ENCODE measurements at regions not wholly inside any gene's neighbourhood (a gene's known extent, or its start where the extent isn't known, plus 50 kb on each side); places are given as distances from the start of the nearest gene placed in this dataset.
A peak's percentile ranks its signal among the peaks of the same experiment; 100 is the strongest.

- H3K9me3 ChIP-seq (ENCODE audit: control insufficient read depth, low read depth, low read length) = no peaks in the 10 kb centered on the region
- H3K9me3 Mint-ChIP-seq = peaks cover 0 to 2% of the 10 kb centered on the region in 2 experiments; a peak in 1 of 5 replicates
- H3K56ac ChIP-seq (ENCODE audit: insufficient read length, low read depth, low read length) = no peak overlapping the region
- DNase-seq = no peak
- no peaks in the 10 kb centered on the region for H3K23me2 ChIP-seq (ENCODE audit: insufficient read length, low read depth, low read length, poor library complexity, severe bottlenecking)
- no peak overlapping the region for H3K9ac ChIP-seq (ENCODE audit: extremely low read depth, insufficient read length, low read length)
- no peaks in the 10 kb centered on the region for H3K79me2 ChIP-seq (ENCODE audit: insufficient read depth, low read length)
- no peak overlapping the region for H2AK5ac ChIP-seq (ENCODE audit: insufficient read length, low read length)
- H3K36me3 Mint-ChIP-seq (ENCODE audit: insufficient read depth in 1 of 3, low read depth in 3 of 3) = no peaks in the 10 kb centered on the region; a peak in 1 of 7 replicates
- no peak overlapping the region for H2BK12ac ChIP-seq (ENCODE audit: insufficient read length, low read depth, low read length)
- no peak overlapping the region for H4K5ac ChIP-seq (ENCODE audit: insufficient read length, low read depth, low read length)
- no peak overlapping the region for H2BK20ac ChIP-seq (ENCODE audit: low read depth, low read length, poor library complexity, severe bottlenecking)
- H2BK15ac ChIP-seq (ENCODE audit: low read depth, low read length) = no peak overlapping the region
- no peak overlapping the region for H3K27ac ChIP-seq (ENCODE audit: insufficient read length, low read depth, low read length)
- H3K14ac ChIP-seq (ENCODE audit: insufficient read depth, low read length) = no peak overlapping the region
- H3K4me1 Mint-ChIP-seq = peaks cover 6 to 8% of the 10 kb centered on the region in 2 experiments
- no peak overlapping the region for H4K8ac ChIP-seq (replicated peaks; ENCODE audit: insufficient read length, low read depth, low read length)
- H3K18ac ChIP-seq (ENCODE audit: insufficient read length, low read depth, low read length) = no peak overlapping the region
- TF ChIP-seq CTCF (conservative IDR thresholded peaks at IDR 0.05) = no peak
- no peaks in the 10 kb centered on the region for H3K4me1 ChIP-seq (ENCODE audit: insufficient read depth, low read length)
- H2BK120ac ChIP-seq (ENCODE audit: low read depth, low read length, poor library complexity, severe bottlenecking) = no peak overlapping the region
- H3T11ph ChIP-seq (ENCODE audit: low read length) = no peak overlapping the region
- no CpG with 5 or more reads among the region's 5 CpGs for WGBS (ENCODE audit: extremely low coverage, insufficient read length, low lambda C conversion rate)
- H4K20me1 ChIP-seq (ENCODE audit: control insufficient read depth, insufficient read depth, insufficient read length) = no peaks in the 10 kb centered on the region
- H3K27me3 Mint-ChIP-seq (ENCODE audit: low read depth) = peaks cover 5% of the 10 kb centered on the region; the same call in 1 of the 2 replicates
- H4K91ac ChIP-seq (ENCODE audit: insufficient read length, low read depth, low read length) = no peak overlapping the region
- no peak overlapping the region for H3K4me3 Mint-ChIP-seq
- peak overlapping the region in 1 of 3 experiments; percentile 35; a peak in 1 of 7 replicates for H3K27ac Mint-ChIP-seq
- no peak overlapping the region for H3K23ac ChIP-seq (ENCODE audit: insufficient read length, low read depth, low read length)
- no peaks in the 10 kb centered on the region for H3K79me1 ChIP-seq (ENCODE audit: insufficient read depth, low read depth, low read length, poor library complexity, severe bottlenecking)
- no peak overlapping the region for H2AFZ ChIP-seq (ENCODE audit: low read length)
- H3K27me3 ChIP-seq (ENCODE audit: insufficient read depth, low read length) = no peaks in the 10 kb centered on the region
- no peak overlapping the region for H2BK5ac ChIP-seq (ENCODE audit: insufficient read length, low read length)
- no peak overlapping the region for H3K4me2 ChIP-seq (ENCODE audit: insufficient read depth, insufficient read length, low read length)
- H3K4ac ChIP-seq (ENCODE audit: low read depth, low read length) = no peak overlapping the region
Measured at GRCh38 chr9:88807426-88807825, 183.8 kb upstream of the S1PR3 start.

Data from H9 (cell line).